ENCODE measurements at regions not wholly inside any gene's neighbourhood (a gene's known extent, or its start where the extent isn't known, plus 50 kb on each side); places are given as distances from the start of the nearest gene placed in this dataset.

GRCh38 chr9:73079326-73079725 lies 72.3 kb upstream of the ANXA1 start:
- Histone ChIP-seq H3K4me3 (ENCODE audit: low read depth, low read length, poor library complexity, severe bottlenecking) (no peak overlapping the region), H3K9me3 (ENCODE audit: low read depth, low read length, poor library complexity, severe bottlenecking) (no peaks in the 10 kb centered on the region), H3K4me1 (ENCODE audit: insufficient read depth, low read length, poor library complexity, severe bottlenecking) (peaks cover 3% of the 10 kb centered on the region), H3K27ac (ENCODE audit: low read depth, low read length, poor library complexity, severe bottlenecking) (no peak overlapping the region), H3K36me3 (ENCODE audit: insufficient read depth, low read length, poor library complexity, severe bottlenecking) (no peaks in the 10 kb centered on the region), H3K27me3 (replicated peaks; ENCODE audit: insufficient read depth, low read depth, low read length, poor library complexity) (no peaks in the 10 kb centered on the region)
- DNase-seq (ENCODE audit: low spot score): no peak
- ChIA-PET CTCF (no interaction called here), POLR2A (ENCODE audit: low non-redundant PET) (no interaction called here)
- no TSS peak for BruUV-seq (replicated peaks)
- intact Hi-C loops (cut with micrococcal nuclease; ENCODE audit: unreplicated experiment): no loop called here
- no peak for TF ChIP-seq EZH2 (IDR thresholded peaks at IDR 0.05; ENCODE audit: borderline replicate concordance, low read depth, low read length, poor library complexity, severe bottlenecking)
- TF ChIP-seq, protein P1, sequence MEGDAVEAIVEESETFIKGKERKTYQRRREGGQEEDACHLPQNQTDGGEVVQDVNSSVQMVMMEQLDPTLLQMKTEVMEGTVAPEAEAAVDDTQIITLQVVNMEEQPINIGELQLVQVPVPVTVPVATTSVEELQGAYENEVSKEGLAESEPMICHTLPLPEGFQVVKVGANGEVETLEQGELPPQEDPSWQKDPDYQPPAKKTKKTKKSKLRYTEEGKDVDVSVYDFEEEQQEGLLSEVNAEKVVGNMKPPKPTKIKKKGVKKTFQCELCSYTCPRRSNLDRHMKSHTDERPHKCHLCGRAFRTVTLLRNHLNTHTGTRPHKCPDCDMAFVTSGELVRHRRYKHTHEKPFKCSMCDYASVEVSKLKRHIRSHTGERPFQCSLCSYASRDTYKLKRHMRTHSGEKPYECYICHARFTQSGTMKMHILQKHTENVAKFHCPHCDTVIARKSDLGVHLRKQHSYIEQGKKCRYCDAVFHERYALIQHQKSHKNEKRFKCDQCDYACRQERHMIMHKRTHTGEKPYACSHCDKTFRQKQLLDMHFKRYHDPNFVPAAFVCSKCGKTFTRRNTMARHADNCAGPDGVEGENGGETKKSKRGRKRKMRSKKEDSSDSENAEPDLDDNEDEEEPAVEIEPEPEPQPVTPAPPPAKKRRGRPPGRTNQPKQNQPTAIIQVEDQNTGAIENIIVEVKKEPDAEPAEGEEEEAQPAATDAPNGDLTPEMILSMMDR (conservative IDR thresholded peaks at IDR 0.05; ENCODE audit: low read depth, low read length): no peak

- Histone ChIP-seq H3K4me3 (ENCODE audit: low read depth, low read length, poor library complexity, severe bottlenecking) (no peak overlapping the region), H3K27me3 (replicated peaks; ENCODE audit: insufficient read depth, low read depth, low read length, poor library complexity) (no peaks in the 10 kb centered on the region), H3K27ac (ENCODE audit: low read depth, low read length, poor library complexity, severe bottlenecking) (no peak overlapping the region), H3K4me1 (ENCODE audit: insufficient read depth, low read length, poor library complexity, severe bottlenecking) (no peaks in the 10 kb centered on the region), H3K36me3 (ENCODE audit: insufficient read depth, low read length, poor library complexity, severe bottlenecking) (no peaks in the 10 kb centered on the region), H3K9me3 (ENCODE audit: low read depth, low read length, poor library complexity, severe bottlenecking) (no peaks in the 10 kb centered on the region)
- TF ChIP-seq, protein P1 (conservative IDR thresholded peaks at IDR 0.05; ENCODE audit: low read depth, low read length): no peak
- no peak for TF ChIP-seq EZH2 (IDR thresholded peaks at IDR 0.05; ENCODE audit: borderline replicate concordance, low read depth, low read length, poor library complexity, severe bottlenecking)
- intact Hi-C loops (cut with micrococcal nuclease; ENCODE audit: unreplicated experiment): no loop called here
- no peak for DNase-seq (ENCODE audit: low spot score)
- ChIA-PET CTCF (interaction anchor here (0.6 kb wide), 1 partner anchor 138 kb away, joined by 9 read pairs; no protein-coding TSS in a partner anchor), POLR2A (ENCODE audit: low non-redundant PET) (no interaction called here)
- no TSS peak for BruUV-seq (replicated peaks)
Observed at GRCh38 chr9:73077625-73078030, 74.0 kb upstream of the ANXA1 start.

DNA sequence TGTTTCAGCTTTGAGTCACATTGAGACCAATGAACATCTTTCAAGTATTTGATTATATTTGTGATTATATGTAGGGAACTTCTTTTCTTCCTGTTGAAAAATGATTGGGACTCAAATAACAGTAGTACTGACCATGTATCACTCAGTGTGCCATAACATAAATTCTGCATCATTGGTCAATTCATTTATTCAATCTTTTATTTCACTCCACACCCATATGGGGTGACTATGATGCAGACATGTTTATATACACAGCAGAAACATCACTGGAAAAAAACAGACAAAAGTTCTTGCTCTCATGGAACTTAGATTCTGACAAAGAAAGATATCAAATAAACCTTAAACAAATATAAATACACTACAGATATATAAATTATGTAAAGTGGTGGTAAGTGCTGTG lies 74.7 kb upstream of the ANXA1 start:
- Histone ChIP-seq H3K27ac (ENCODE audit: low read depth, low read length, poor library complexity, severe bottlenecking) (no peak overlapping the region), H3K4me1 (ENCODE audit: insufficient read depth, low read length, poor library complexity, severe bottlenecking) (no peaks in the 10 kb centered on the region), H3K36me3 (ENCODE audit: insufficient read depth, low read length, poor library complexity, severe bottlenecking) (no peaks in the 10 kb centered on the region), H3K4me3 (ENCODE audit: low read depth, low read length, poor library complexity, severe bottlenecking) (no peak overlapping the region), H3K27me3 (replicated peaks; ENCODE audit: insufficient read depth, low read depth, low read length, poor library complexity) (no peaks in the 10 kb centered on the region), H3K9me3 (ENCODE audit: low read depth, low read length, poor library complexity, severe bottlenecking) (no peaks in the 10 kb centered on the region)
- ChIA-PET CTCF (no interaction called here), POLR2A (ENCODE audit: low non-redundant PET) (no interaction called here)
- intact Hi-C loops (cut with micrococcal nuclease; ENCODE audit: unreplicated experiment): no loop called here
- DNase-seq (ENCODE audit: low spot score): no peak
- no TSS peak for BruUV-seq (replicated peaks)
- no peak for TF ChIP-seq EZH2 (IDR thresholded peaks at IDR 0.05; ENCODE audit: borderline replicate concordance, low read depth, low read length, poor library complexity, severe bottlenecking)
- TF ChIP-seq, protein P1 (conservative IDR thresholded peaks at IDR 0.05; ENCODE audit: low read depth, low read length): no peak
